IMR-90 (cell line): ENCODE measurements at regions not wholly inside any gene's neighbourhood (a gene's known extent, or its start where the extent isn't known, plus 50 kb on each side); places are given as distances from the start of the nearest gene placed in this dataset.

ENCODE experiments used
- ATAC-seq: fragments of 200-7000 bp; cut with Tn5 transposase; 2 replicates; pipeline ENCODE4 v1.9.1; 2020; ENCODE audit warnings: low read depth, mild to moderate bottlenecking, moderate library complexity
- BruUV-seq: library from RNA; stranded (reverse); fragments of 400-500 nt; replicated peaks from 2 replicates; lab custom pipeline; 2021; lab: Mats Ljungman, UMichigan
- CTCF ChIA-PET: fragments of 300-600 bp; formaldehyde crosslinking; extraction: SDS; loops from one replicate; lab custom pipeline; 2021; ENCODE audit warnings: antibody characterized with exemption; lab: Yijun Ruan, JAX
- POLR2A ChIA-PET: fragments of 300-600 bp; sonication (Branson Sonifier 250); formaldehyde crosslinking; loops from one replicate; lab custom pipeline; 2022; ENCODE audit warnings: antibody characterized with exemption; ENCODE audit not compliant: unreplicated experiment; lab: Charles Lee
- DNase-seq: peaks from one replicate; pipeline ENCODE4 v3.0.0; 2013
- H2AFZ ChIP-seq: replicated peaks from 2 replicates; pipeline ENCODE3; 2013; ENCODE audit warnings: low read length, mild to moderate bottlenecking; ENCODE audit not compliant: poor library complexity
- H2AK5ac ChIP-seq: 2 replicates; pipeline ENCODE4 v1.6.1; 2013; ENCODE audit warnings: low read depth, low read length, inconsistent platforms
- H2AK9ac ChIP-seq: replicated peaks from 2 replicates; pipeline ENCODE3; 2013; ENCODE audit warnings: mild to moderate bottlenecking, low read depth, low read length, moderate library complexity; ENCODE audit not compliant: poor library complexity
- H2BK120ac ChIP-seq: 2 replicates; pipeline ENCODE4 v1.6.1; 2013; ENCODE audit warnings: low read depth, low read length, inconsistent platforms
- H2BK15ac ChIP-seq: 3 replicates; pipeline ENCODE4 v1.6.1; 2013; ENCODE audit warnings: low read depth, low read length, inconsistent platforms
- H2BK20ac ChIP-seq: 2 replicates; pipeline ENCODE4 v1.6.1; 2013; ENCODE audit warnings: low read depth, mild to moderate bottlenecking, inconsistent platforms, low read length, moderate library complexity
- H2BK5ac ChIP-seq: 2 replicates; pipeline ENCODE4 v1.6.1; 2013; ENCODE audit warnings: mild to moderate bottlenecking, low read depth, low read length, inconsistent platforms; ENCODE audit not compliant: poor library complexity, severe bottlenecking
- H3K14ac ChIP-seq: replicated peaks from 2 replicates; pipeline ENCODE4 v1.6.1; 2013; ENCODE audit warnings: low read depth, low read length, inconsistent platforms
- H3K18ac ChIP-seq: 2 replicates; pipeline ENCODE4 v1.6.1; 2013; ENCODE audit warnings: low read depth, low read length, control low read depth
- H3K23ac ChIP-seq: 2 replicates; pipeline ENCODE4 v1.6.1; 2013; ENCODE audit warnings: low read depth, low read length, inconsistent platforms
- H3K27ac ChIP-seq: 2 replicates; pipeline ENCODE4 v1.5.1; 2013; ENCODE audit warnings: mild to moderate bottlenecking, control low read depth, low read length; ENCODE audit not compliant: insufficient read depth
- H3K27me3 ChIP-seq: 2 replicates; pipeline ENCODE4 v1.6.1; 2013; ENCODE audit warnings: low read length; ENCODE audit not compliant: control insufficient read depth, insufficient read depth
- H3K36me3 ChIP-seq: 2 replicates; pipeline ENCODE4 v1.6.1; 2013; ENCODE audit warnings: low read length, mixed read lengths; ENCODE audit not compliant: control insufficient read depth, insufficient read depth
- H3K4ac ChIP-seq: 2 replicates; pipeline ENCODE4 v1.6.1; 2013; ENCODE audit warnings: low read depth, low read length, inconsistent platforms
- H3K4me1 ChIP-seq: 2 replicates; pipeline ENCODE4 v1.6.1; 2013; ENCODE audit warnings: low read length, mixed read lengths; ENCODE audit not compliant: control insufficient read depth, insufficient read depth
- H3K4me2 ChIP-seq: 2 replicates; pipeline ENCODE4 v1.6.1; 2013; ENCODE audit warnings: low read depth, mild to moderate bottlenecking, control low read depth, low read length, moderate library complexity
- H3K4me3 ChIP-seq: 2 replicates; pipeline ENCODE4 v1.5.1; 2013; ENCODE audit warnings: low read depth, mild to moderate bottlenecking, control low read depth, low read length, moderate library complexity; ENCODE audit not compliant: insufficient read depth
- H3K56ac ChIP-seq: 2 replicates; pipeline ENCODE4 v1.6.1; 2013; ENCODE audit warnings: low read length, inconsistent platforms; ENCODE audit not compliant: insufficient read depth; ENCODE audit errors: extremely low read depth
- H3K79me1 ChIP-seq, 2 experiments: 2 replicates each; pipeline ENCODE4 v1.6.1; 2013; ENCODE audit warnings: low read length in 2 of 2, inconsistent platforms in 1 of 2, low read depth in 1 of 2
- H3K9ac ChIP-seq: 2 replicates; pipeline ENCODE4 v1.6.1; 2013; ENCODE audit warnings: low read depth, low read length, control low read depth
- H3K9me1 ChIP-seq: 2 replicates; pipeline ENCODE4 v1.6.1; 2013; ENCODE audit warnings: low read length, inconsistent platforms; ENCODE audit not compliant: insufficient read depth
- H3K9me3 ChIP-seq: 2 replicates; pipeline ENCODE4 v1.6.1; 2013; ENCODE audit warnings: low read length; ENCODE audit not compliant: control insufficient read depth, insufficient read depth
- H4K20me1 ChIP-seq: 2 replicates; pipeline ENCODE4 v1.6.1; 2013; ENCODE audit warnings: low read length, inconsistent platforms; ENCODE audit not compliant: insufficient read depth
- H4K5ac ChIP-seq: 2 replicates; pipeline ENCODE4 v1.6.1; 2013; ENCODE audit warnings: mild to moderate bottlenecking, low read depth, low read length, control low read depth
- H4K8ac ChIP-seq, 2 experiments: 2 replicates each; pipeline ENCODE4 v1.6.1; 2013; ENCODE audit warnings: low read depth in 2 of 2, low read length in 2 of 2, control low read depth in 1 of 2, inconsistent platforms in 1 of 2
- H4K91ac ChIP-seq: 2 replicates; pipeline ENCODE4 v1.6.1; 2013; ENCODE audit warnings: low read depth, low read length, inconsistent platforms; ENCODE audit not compliant: insufficient read depth
- BHLHE40 ChIP-seq: fragments of 150-350 bp; IDR thresholded peaks from 2 replicates; pipeline ENCODE4 v1.6.1; 2016; ENCODE audit warnings: mild to moderate bottlenecking, low read depth, low read length
- CEBPB ChIP-seq: IDR thresholded peaks from 2 replicates; pipeline ENCODE4 v1.6.1; 2012; ENCODE audit warnings: low read depth, low read length, improper control_type of control experiment
- CHD1 ChIP-seq: IDR thresholded peaks from 2 replicates; pipeline ENCODE4 v1.6.1; 2012; ENCODE audit warnings: low read depth, low read length, improper control_type of control experiment
- FOS ChIP-seq: fragments of 150-350 bp; IDR thresholded peaks from 2 replicates; pipeline ENCODE4 v1.6.1; 2016; ENCODE audit warnings: low read depth, low read length
- MAFK ChIP-seq: IDR thresholded peaks from 2 replicates; pipeline ENCODE4 v1.6.1; 2012; ENCODE audit warnings: low read depth, low read length, improper control_type of control experiment
- MAZ ChIP-seq: IDR thresholded peaks from 2 replicates; pipeline ENCODE4 v1.6.1; 2012; ENCODE audit warnings: low read depth, mild to moderate bottlenecking, low read length, improper control_type of control experiment, moderate library complexity, borderline replicate concordance
- MXI1 ChIP-seq: IDR thresholded peaks from 2 replicates; pipeline ENCODE4 v1.6.1; 2012; ENCODE audit warnings: low read depth, mild to moderate bottlenecking, low read length, moderate library complexity, borderline replicate concordance
- NFE2L2 ChIP-seq: fragments of 150-350 bp; IDR thresholded peaks from 2 replicates; pipeline ENCODE4 v1.6.1; 2016; ENCODE audit warnings: low read depth, mild to moderate bottlenecking, low read length
- POLR2A ChIP-seq: IDR thresholded peaks from 2 replicates; pipeline ENCODE4 v1.6.1; 2012; ENCODE audit warnings: mild to moderate bottlenecking, low read depth, low read length
- RAD21 ChIP-seq: IDR thresholded peaks from 2 replicates; pipeline ENCODE4 v1.6.1; 2012; ENCODE audit warnings: low read length, improper control_type of control experiment
- RCOR1 ChIP-seq: IDR thresholded peaks from 2 replicates; pipeline ENCODE4 v1.6.1; 2012; ENCODE audit warnings: mild to moderate bottlenecking, low read length, improper control_type of control experiment; ENCODE audit not compliant: insufficient replicate concordance
- RFX5 ChIP-seq: IDR thresholded peaks from 2 replicates; pipeline ENCODE4 v1.8.0; 2012; ENCODE audit warnings: low read depth, mild to moderate bottlenecking, low read length, moderate library complexity
- SMC3 ChIP-seq: fragments of 150-350 bp; IDR thresholded peaks from 2 replicates; pipeline ENCODE4 v1.6.1; 2016; ENCODE audit warnings: low read depth, mild to moderate bottlenecking, antibody characterized with exemption, low read length, moderate library complexity
- USF2 ChIP-seq: fragments of 150-350 bp; IDR thresholded peaks from 2 replicates; pipeline ENCODE4 v1.6.1; 2017; ENCODE audit warnings: mild to moderate bottlenecking, antibody characterized with exemption, low read length, low read depth
- WGBS, 2 experiments: methylation state at CpG; one replicate each; pipeline versions ENCODE4 v1.1.5 to v1.1.7; 2013; ENCODE audit warnings: missing lambda C conversion rate in 2 of 2; ENCODE audit not compliant: insufficient read length in 1 of 2; ENCODE audit errors: extremely low coverage in 2 of 2; 5-methylcytosine and 5-hydroxymethylcytosine counted together
- dilution Hi-C: fragments of 300-500 bp; cut with HindIII; formaldehyde crosslinking; loops from one replicate; pipeline ENCODE4 v1.14.3; 2018; ENCODE audit warnings: low sequenced_read_pairs; ENCODE audit not compliant: unreplicated experiment
- in situ Hi-C: fragments of 300-500 bp; cut with MboI; formaldehyde crosslinking; loops from 3 replicates; pipeline ENCODE4 v1.14.3; 2019; ENCODE audit warnings: low sequenced_read_pairs, inconsistent platforms, mixed read lengths
- intact Hi-C: fragments of 100-400 bp; cut with micrococcal nuclease; formaldehyde crosslinking; loops from 2 replicates; pipeline ENCODE4 v1.10.0; 2022
- TF ChIP-seq, protein P1 (sequence below): fragments of 150-350 bp; IDR thresholded peaks from 2 replicates; pipeline ENCODE4 v1.6.1; 2016; ENCODE audit warnings: low read depth, mild to moderate bottlenecking, low read length, moderate library complexity, borderline replicate concordance
- TF ChIP-seq, protein P2 (sequence below): conservative IDR thresholded peaks from 2 replicates; pipeline ENCODE4 v1.5.1; 2012; ENCODE audit warnings: mild to moderate bottlenecking, low read depth, low read length, improper control_type of control experiment

DNA sequence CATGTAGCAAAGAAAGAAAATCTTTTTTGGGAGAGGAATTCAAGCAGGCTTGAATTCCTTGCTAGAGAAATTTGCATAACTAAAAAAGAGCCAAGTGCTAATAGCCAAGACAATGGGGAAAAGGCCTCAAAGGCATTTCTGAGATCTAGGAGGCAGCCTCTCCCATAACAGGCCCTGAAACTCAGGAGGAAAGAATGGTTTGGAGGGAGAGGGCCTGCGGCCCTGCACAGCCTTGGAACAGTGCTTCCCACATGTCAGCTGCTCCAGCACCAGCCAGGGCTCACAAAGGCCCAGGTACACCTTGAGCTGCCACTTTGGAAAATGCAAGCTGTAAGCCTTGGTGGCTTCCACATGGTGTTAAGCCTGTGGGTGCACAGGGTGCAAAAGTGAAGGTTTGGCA is 55.5 kb upstream of the TSPAN18 start:
- intact Hi-C loops, result no loop called here
- Histone ChIP-seq H3K36me3 (no peaks in the 10 kb centered on the region), H3K18ac (no peak overlapping the region), H2BK20ac (no peak overlapping the region), H4K8ac (no peak overlapping the region), H3K4me2 (no peak overlapping the region), H3K79me1 (no peaks in the 10 kb centered on the region), H3K56ac (no peak overlapping the region), H4K91ac (no peak overlapping the region), H3K14ac (no peak overlapping the region), H2AK5ac (no peak overlapping the region), H2BK5ac (no peak overlapping the region), H4K5ac (no peak overlapping the region), H4K20me1 (no peaks in the 10 kb centered on the region), H3K9me1 (no peaks in the 10 kb centered on the region), H3K4me1 (no peaks in the 10 kb centered on the region), H3K23ac (no peak overlapping the region), H2BK120ac (no peak overlapping the region), H2AFZ (no peak overlapping the region), H3K9me3 (peaks cover 2% of the 10 kb centered on the region; the same call in 1 of the 2 replicates), H2AK9ac (no peak overlapping the region), H3K9ac (no peak overlapping the region), H2BK15ac (no peak overlapping the region), H3K4ac (no peak overlapping the region), H3K4me3 (no peak overlapping the region), H3K27ac (no peak overlapping the region), H3K27me3 (peaks cover 31% of the 10 kb centered on the region)
- WGBS, 2 experiments, result 60% methylated on average over 1 of the region's 1 CpG; no CpG with 5 or more reads in 1 of the 2 experiments
- TF ChIP-seq MAZ (no peak), BHLHE40 (no peak), CHD1 (no peak), POLR2A (no peak), RAD21 (no peak), CEBPB (no peak), NFE2L2 (no peak), MXI1 (no peak), RCOR1 (no peak), USF2 (no peak), MAFK (no peak), RFX5 (no peak), FOS (no peak), SMC3 (no peak)
- TF ChIP-seq, protein P1, sequence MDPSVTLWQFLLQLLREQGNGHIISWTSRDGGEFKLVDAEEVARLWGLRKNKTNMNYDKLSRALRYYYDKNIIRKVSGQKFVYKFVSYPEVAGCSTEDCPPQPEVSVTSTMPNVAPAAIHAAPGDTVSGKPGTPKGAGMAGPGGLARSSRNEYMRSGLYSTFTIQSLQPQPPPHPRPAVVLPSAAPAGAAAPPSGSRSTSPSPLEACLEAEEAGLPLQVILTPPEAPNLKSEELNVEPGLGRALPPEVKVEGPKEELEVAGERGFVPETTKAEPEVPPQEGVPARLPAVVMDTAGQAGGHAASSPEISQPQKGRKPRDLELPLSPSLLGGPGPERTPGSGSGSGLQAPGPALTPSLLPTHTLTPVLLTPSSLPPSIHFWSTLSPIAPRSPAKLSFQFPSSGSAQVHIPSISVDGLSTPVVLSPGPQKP, result no peak
- TF ChIP-seq, protein P2, sequence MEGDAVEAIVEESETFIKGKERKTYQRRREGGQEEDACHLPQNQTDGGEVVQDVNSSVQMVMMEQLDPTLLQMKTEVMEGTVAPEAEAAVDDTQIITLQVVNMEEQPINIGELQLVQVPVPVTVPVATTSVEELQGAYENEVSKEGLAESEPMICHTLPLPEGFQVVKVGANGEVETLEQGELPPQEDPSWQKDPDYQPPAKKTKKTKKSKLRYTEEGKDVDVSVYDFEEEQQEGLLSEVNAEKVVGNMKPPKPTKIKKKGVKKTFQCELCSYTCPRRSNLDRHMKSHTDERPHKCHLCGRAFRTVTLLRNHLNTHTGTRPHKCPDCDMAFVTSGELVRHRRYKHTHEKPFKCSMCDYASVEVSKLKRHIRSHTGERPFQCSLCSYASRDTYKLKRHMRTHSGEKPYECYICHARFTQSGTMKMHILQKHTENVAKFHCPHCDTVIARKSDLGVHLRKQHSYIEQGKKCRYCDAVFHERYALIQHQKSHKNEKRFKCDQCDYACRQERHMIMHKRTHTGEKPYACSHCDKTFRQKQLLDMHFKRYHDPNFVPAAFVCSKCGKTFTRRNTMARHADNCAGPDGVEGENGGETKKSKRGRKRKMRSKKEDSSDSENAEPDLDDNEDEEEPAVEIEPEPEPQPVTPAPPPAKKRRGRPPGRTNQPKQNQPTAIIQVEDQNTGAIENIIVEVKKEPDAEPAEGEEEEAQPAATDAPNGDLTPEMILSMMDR, result no peak
- ChIA-PET CTCF (no interaction called here), POLR2A (no interaction called here)
- BruUV-seq, result no TSS peak
- ATAC-seq, result no peak
- dilution Hi-C loops, result no loop called here
- in situ Hi-C loops, result no loop called here
- DNase-seq, result no peak
